ENCODE measurements at regions not wholly inside any gene's neighbourhood (a gene's known extent, or its start where the extent isn't known, plus 50 kb on each side); places are given as distances from the start of the nearest gene placed in this dataset.

GRCh38 chr5:51657340-51658240, 274.3 kb downstream of the ISL1 start:
- Histone ChIP-seq H3K4me1 (ENCODE audit: control insufficient read depth, insufficient read depth, low read length) (no peaks in the 10 kb centered on the region), H3K4me3 (ENCODE audit: low read length) (no peak overlapping the region), H3K27me3 (replicated peaks; ENCODE audit: control insufficient read depth, insufficient read depth, low read length) (peaks cover 3% of the 10 kb centered on the region), H3K9ac (ENCODE audit: low read length) (no peak overlapping the region), H3K36me3 (ENCODE audit: control insufficient read depth, insufficient read depth, low read length, severe bottlenecking) (no peaks in the 10 kb centered on the region), H3K9me3 (ENCODE audit: control insufficient read depth, low read length) (peaks cover 4% of the 10 kb centered on the region)
- DNase-seq (ENCODE audit: low read depth): no peak

- DNase-seq (ENCODE audit: low read depth): no peak
- Histone ChIP-seq H3K9ac (ENCODE audit: low read length) (no peak overlapping the region), H3K36me3 (ENCODE audit: control insufficient read depth, insufficient read depth, low read length, severe bottlenecking) (no peaks in the 10 kb centered on the region), H3K27me3 (replicated peaks; ENCODE audit: control insufficient read depth, insufficient read depth, low read length) (no peaks in the 10 kb centered on the region), H3K4me1 (ENCODE audit: control insufficient read depth, insufficient read depth, low read length) (no peaks in the 10 kb centered on the region), H3K9me3 (ENCODE audit: control insufficient read depth, low read length) (no peaks in the 10 kb centered on the region), H3K4me3 (ENCODE audit: low read length) (no peak overlapping the region)
Observed at GRCh38 chr5:51661646-51662265, 278.5 kb downstream of the ISL1 start.

DNA sequence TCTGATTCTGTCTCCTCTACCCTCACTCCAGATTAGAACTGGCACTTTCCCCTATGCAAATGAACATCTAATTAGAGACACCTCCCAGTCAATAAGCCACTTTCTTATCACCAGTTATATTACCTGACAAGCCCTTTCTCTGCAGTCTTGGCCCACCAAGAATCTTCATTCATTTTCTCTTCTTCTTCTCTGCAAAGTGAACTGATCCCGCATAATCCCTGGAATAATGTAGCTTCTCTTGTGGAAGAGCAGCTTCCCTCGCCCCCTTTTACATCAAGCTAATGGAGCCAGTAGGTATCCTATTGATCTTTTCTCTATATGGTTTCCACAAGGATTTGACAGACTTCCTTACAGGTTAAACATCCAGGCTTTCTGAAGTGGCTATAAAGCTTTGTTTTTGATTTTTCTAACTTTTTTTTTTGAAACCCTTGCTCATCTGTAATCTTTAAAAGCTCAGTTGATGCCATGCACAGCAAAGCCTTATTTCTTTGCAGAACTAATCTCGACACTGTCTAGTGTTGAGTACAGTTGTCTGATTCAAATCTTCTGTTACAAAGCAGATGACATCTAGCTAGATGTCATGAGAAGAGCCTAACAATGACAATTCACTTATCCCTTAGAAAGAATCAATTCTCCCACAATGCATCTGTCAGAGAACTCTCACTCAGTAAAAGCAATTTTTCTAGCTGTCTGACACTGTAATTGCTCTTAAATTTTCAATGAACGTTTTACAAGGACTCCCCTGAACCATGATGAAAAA, 281.4 kb downstream of the ISL1 start:
- Histone ChIP-seq H3K36me3 (ENCODE audit: control insufficient read depth, insufficient read depth, low read length, severe bottlenecking) (no peaks in the 10 kb centered on the region), H3K4me1 (ENCODE audit: control insufficient read depth, insufficient read depth, low read length) (no peaks in the 10 kb centered on the region), H3K9me3 (ENCODE audit: control insufficient read depth, low read length) (no peaks in the 10 kb centered on the region), H3K4me3 (ENCODE audit: low read length) (no peak overlapping the region), H3K27me3 (replicated peaks; ENCODE audit: control insufficient read depth, insufficient read depth, low read length) (no peaks in the 10 kb centered on the region), H3K9ac (ENCODE audit: low read length) (no peak overlapping the region)
- DNase-seq (ENCODE audit: low read depth): no peak

GRCh38 chr5:51665251-51665593, 282.0 kb downstream of the ISL1 start:
- H3K27me3 ChIP-seq (replicated peaks; ENCODE audit: control insufficient read depth, insufficient read depth, low read length): no peaks in the 10 kb centered on the region
- no peak overlapping the region for H3K4me3 ChIP-seq (ENCODE audit: low read length)
- no peak for DNase-seq (ENCODE audit: low read depth)
- no peaks in the 10 kb centered on the region for H3K4me1 ChIP-seq (ENCODE audit: control insufficient read depth, insufficient read depth, low read length)
- H3K36me3 ChIP-seq (ENCODE audit: control insufficient read depth, insufficient read depth, low read length, severe bottlenecking): no peaks in the 10 kb centered on the region
- H3K9me3 ChIP-seq (ENCODE audit: control insufficient read depth, low read length): no peaks in the 10 kb centered on the region
- no peak overlapping the region for H3K9ac ChIP-seq (ENCODE audit: low read length)

DNA sequence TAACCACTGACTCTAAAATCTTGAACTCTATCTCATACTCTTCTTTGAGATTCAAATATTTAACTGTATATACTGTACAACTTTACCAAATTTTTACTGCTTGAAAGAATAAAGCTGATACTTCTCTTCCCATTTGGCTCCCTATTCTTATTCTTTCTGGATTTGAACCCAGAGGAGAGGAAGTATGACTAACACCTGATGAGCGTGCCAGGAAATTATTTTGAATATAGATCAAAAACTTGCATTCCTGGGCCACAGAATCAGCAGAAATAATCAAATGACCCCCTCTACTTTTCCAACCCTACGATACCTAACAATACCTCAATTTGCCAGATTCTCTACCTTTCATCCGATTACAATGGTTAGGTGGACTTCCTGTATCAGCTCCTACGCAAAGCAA, 285.8 kb downstream of the ISL1 start:
- H3K9me3 ChIP-seq (ENCODE audit: control insufficient read depth, low read length): no peaks in the 10 kb centered on the region

DNA sequence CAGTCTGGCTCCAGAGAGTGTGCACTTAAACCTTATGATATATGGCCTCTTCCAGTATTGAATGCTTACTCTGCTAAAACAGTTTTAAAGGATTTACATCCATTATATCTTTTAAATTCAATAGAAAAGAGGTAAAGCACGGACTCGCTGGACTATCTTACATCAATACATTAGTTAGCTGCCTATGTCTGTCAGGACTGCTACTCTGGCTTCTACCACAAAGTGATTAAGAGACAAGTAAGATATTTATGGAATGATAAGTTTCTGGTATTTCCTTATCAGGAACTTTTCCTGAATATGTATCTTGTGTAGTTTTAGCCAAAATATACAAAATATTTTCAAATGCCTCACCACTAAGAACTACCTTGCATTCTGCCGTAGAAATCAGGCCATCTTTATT, 295.1 kb downstream of the ISL1 start:
- Histone ChIP-seq H3K9ac (ENCODE audit: low read length) (no peak overlapping the region), H3K36me3 (ENCODE audit: control insufficient read depth, insufficient read depth, low read length, severe bottlenecking) (no peaks in the 10 kb centered on the region), H3K27me3 (replicated peaks; ENCODE audit: control insufficient read depth, insufficient read depth, low read length) (no peaks in the 10 kb centered on the region), H3K4me1 (ENCODE audit: control insufficient read depth, insufficient read depth, low read length) (no peaks in the 10 kb centered on the region), H3K4me3 (ENCODE audit: low read length) (no peak overlapping the region), H3K9me3 (ENCODE audit: control insufficient read depth, low read length) (no peaks in the 10 kb centered on the region)
- DNase-seq (ENCODE audit: low read depth): no peak

More for the DNA sequence above, 285.8 kb downstream of the ISL1 start:
- H3K4me1 ChIP-seq (ENCODE audit: control insufficient read depth, insufficient read depth, low read length): no peaks in the 10 kb centered on the region
- no peaks in the 10 kb centered on the region for H3K27me3 ChIP-seq (replicated peaks; ENCODE audit: control insufficient read depth, insufficient read depth, low read length)
- H3K9ac ChIP-seq (ENCODE audit: low read length): no peak overlapping the region
- no peak overlapping the region for H3K4me3 ChIP-seq (ENCODE audit: low read length)
- no peak for DNase-seq (ENCODE audit: low read depth)
- no peaks in the 10 kb centered on the region for H3K36me3 ChIP-seq (ENCODE audit: control insufficient read depth, insufficient read depth, low read length, severe bottlenecking)

DNA sequence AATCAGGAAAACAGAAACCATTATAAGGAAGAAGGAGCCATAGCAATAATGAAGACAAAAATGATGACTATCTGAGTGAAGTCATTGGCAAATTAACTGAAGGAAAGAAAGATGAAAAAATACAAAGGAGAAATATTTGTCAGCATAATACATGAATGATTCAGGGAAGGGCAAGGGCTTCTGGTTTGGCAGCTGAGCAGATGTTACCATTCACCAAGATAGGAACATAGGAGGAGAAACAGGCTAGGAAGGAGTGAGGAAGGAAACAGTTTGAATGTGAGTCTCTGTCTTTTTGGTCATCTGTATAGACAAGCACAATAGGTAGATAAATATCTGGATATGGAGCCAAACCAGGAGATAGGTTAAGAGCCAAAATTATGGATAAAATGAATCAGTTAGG, 296.0 kb downstream of the ISL1 start:
- Histone ChIP-seq H3K4me1 (ENCODE audit: control insufficient read depth, insufficient read depth, low read length) (no peaks in the 10 kb centered on the region), H3K4me3 (ENCODE audit: low read length) (no peak overlapping the region), H3K9ac (ENCODE audit: low read length) (no peak overlapping the region), H3K9me3 (ENCODE audit: control insufficient read depth, low read length) (no peaks in the 10 kb centered on the region), H3K36me3 (ENCODE audit: control insufficient read depth, insufficient read depth, low read length, severe bottlenecking) (no peaks in the 10 kb centered on the region), H3K27me3 (replicated peaks; ENCODE audit: control insufficient read depth, insufficient read depth, low read length) (no peaks in the 10 kb centered on the region)
- no peak for DNase-seq (ENCODE audit: low read depth)

DNA sequence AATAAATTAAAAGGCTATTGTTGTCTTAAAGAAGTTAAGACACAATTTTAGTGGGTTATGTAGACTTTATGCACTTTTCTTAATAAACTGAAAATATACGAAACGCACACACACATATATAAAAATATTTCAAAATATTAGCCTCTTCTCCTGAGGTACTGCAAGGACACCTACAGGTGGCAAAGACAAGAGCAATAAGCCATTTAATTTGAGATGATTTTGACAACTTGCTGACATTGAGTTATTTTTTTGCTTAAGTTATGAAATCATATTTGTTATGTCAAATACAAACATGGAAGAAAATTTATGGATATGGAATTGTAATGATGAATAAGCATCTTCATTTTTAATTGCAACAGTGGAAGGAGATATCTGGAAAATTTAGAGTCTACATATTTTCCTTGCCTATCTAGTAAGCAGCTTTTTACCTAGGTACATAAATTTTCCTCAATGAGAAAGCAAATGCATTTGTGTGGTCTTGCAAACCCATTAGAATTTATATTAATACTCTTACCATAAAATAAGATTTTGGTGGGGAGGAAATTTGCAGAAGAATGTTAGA, 301.6 kb downstream of the ISL1 start:
- H3K27me3 ChIP-seq (replicated peaks; ENCODE audit: control insufficient read depth, insufficient read depth, low read length): no peaks in the 10 kb centered on the region
- no peak overlapping the region for H3K4me3 ChIP-seq (ENCODE audit: low read length)
- no peak for DNase-seq (ENCODE audit: low read depth)
- no peaks in the 10 kb centered on the region for H3K9me3 ChIP-seq (ENCODE audit: control insufficient read depth, low read length)
- H3K4me1 ChIP-seq (ENCODE audit: control insufficient read depth, insufficient read depth, low read length): no peaks in the 10 kb centered on the region
- no peak overlapping the region for H3K9ac ChIP-seq (ENCODE audit: low read length)
- no peaks in the 10 kb centered on the region for H3K36me3 ChIP-seq (ENCODE audit: control insufficient read depth, insufficient read depth, low read length, severe bottlenecking)

DNA sequence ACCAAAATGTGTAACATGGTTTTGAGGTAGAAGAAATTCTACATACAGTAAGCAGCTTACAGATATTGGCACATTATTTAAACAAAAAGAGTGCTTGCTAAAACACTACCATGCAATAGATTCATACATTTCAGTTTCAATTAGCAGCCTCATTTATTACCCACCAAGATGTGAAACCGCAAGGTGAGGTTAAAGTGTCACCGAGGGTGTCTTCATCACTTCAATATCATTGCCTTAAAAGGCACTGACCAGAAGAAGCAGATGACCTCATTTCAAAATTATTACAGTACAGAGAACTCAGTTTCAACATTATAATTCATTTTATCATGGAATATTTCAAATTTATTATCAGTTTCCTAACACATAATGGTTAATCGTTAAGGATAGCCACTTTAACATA, 302.2 kb downstream of the ISL1 start:
- Histone ChIP-seq H3K9ac (ENCODE audit: low read length) (no peak overlapping the region), H3K4me1 (ENCODE audit: control insufficient read depth, insufficient read depth, low read length) (no peaks in the 10 kb centered on the region), H3K4me3 (ENCODE audit: low read length) (no peak overlapping the region), H3K36me3 (ENCODE audit: control insufficient read depth, insufficient read depth, low read length, severe bottlenecking) (no peaks in the 10 kb centered on the region), H3K9me3 (ENCODE audit: control insufficient read depth, low read length) (no peaks in the 10 kb centered on the region), H3K27me3 (replicated peaks; ENCODE audit: control insufficient read depth, insufficient read depth, low read length) (no peaks in the 10 kb centered on the region)
- DNase-seq (ENCODE audit: low read depth): no peak

- Histone ChIP-seq H3K36me3 (ENCODE audit: control insufficient read depth, insufficient read depth, low read length, severe bottlenecking) (no peaks in the 10 kb centered on the region), H3K4me1 (ENCODE audit: control insufficient read depth, insufficient read depth, low read length) (no peaks in the 10 kb centered on the region), H3K27me3 (replicated peaks; ENCODE audit: control insufficient read depth, insufficient read depth, low read length) (no peaks in the 10 kb centered on the region), H3K4me3 (ENCODE audit: low read length) (no peak overlapping the region), H3K9ac (ENCODE audit: low read length) (no peak overlapping the region), H3K9me3 (ENCODE audit: control insufficient read depth, low read length) (no peaks in the 10 kb centered on the region)
- DNase-seq (ENCODE audit: low read depth): no peak
Observed at GRCh38 chr5:51686622-51687021, 303.4 kb downstream of the ISL1 start.

DNA sequence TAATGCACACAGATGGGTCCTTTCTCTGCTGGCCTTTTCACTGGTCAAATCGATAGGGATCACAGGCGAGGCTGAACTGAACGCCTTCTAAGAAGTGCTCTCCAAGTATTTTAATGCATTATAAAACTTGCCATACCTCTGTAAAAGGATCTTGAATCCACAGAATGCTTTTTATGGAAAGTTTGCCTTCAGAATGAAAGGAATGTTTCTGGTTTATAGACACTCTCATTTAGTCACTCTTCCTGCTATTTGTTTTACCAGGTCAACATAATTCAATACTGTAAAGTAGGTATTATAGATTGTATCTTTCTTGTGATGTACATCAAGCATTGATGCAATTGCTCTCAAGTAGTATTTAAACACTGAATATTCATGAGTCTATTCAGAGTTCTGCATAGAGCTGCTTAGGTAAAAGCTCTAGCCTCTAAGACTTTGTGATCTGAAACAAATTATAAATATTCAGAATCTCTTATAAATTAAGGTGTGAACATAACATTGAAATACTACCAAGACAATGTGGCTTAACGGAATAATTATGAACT, 308.4 kb downstream of the ISL1 start:
- Histone ChIP-seq H3K27me3 (replicated peaks; ENCODE audit: control insufficient read depth, insufficient read depth, low read length) (no peaks in the 10 kb centered on the region), H3K4me3 (ENCODE audit: low read length) (no peak overlapping the region), H3K9me3 (ENCODE audit: control insufficient read depth, low read length) (peaks cover 6% of the 10 kb centered on the region), H3K4me1 (ENCODE audit: control insufficient read depth, insufficient read depth, low read length) (no peaks in the 10 kb centered on the region), H3K9ac (ENCODE audit: low read length) (no peak overlapping the region), H3K36me3 (ENCODE audit: control insufficient read depth, insufficient read depth, low read length, severe bottlenecking) (no peaks in the 10 kb centered on the region)
- no peak for DNase-seq (ENCODE audit: low read depth)

Measured in adipocyte (in vitro differentiated cells).